ENCODE measurements at regions not wholly inside any gene's neighbourhood (a gene's known extent, or its start where the extent isn't known, plus 50 kb on each side); places are given as distances from the start of the nearest gene placed in this dataset.

DNA sequence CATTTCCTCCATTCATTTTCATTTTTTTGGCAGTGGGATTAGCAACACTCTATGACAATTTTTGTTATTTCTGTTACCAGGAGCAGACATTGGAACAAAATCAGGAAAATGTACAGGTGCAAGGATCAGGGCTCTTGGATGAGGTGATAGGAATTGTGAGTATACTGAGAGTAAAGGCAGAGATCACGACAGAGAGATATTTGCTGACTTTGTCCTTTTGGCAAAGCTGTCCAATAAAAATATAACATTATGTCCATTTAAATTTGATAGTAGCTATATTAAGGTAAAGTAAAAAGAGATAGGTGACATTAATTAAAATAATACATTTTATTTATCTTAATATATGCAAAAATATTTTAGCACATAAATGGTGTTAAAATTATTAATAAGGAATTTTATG is 373.1 kb upstream of the GNPDA2 start:
- Mint-ChIP-seq H3K36me3 (ENCODE audit: insufficient read depth) (no peaks in the 10 kb centered on the region), H3K4me1 (ENCODE audit: low read depth) (no peaks in the 10 kb centered on the region), H3K4me3 (no peak overlapping the region), H3K9me3 (peaks cover 14% of the 10 kb centered on the region), H3K27me3 (ENCODE audit: low read depth) (no peaks in the 10 kb centered on the region)
- no peak for DNase-seq
- ATAC-seq = no peak

DNA sequence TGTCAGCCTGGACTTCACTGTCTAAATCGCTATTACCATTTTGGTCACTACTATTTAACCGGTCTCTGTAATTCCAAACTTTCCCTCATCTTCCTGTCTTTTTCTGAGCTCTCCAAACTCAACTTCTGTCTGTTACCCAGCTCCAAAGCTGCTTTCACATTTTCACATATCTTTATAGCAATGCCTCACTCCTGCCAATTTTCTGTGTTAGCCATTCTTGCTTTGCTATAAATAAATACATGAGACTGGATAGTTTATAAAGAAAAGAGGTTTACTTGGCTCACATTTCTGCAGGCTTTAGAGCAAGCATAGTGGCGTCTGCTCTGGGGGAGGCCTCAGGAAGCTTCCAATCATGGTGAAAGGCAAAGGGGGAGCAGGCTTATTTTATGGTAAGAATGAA is 368.3 kb upstream of the GNPDA2 start:
- Mint-ChIP-seq H3K4me1 (ENCODE audit: low read depth) (no peaks in the 10 kb centered on the region), H3K9me3 (peaks cover 23% of the 10 kb centered on the region), H3K27me3 (ENCODE audit: low read depth) (no peaks in the 10 kb centered on the region), H3K4me3 (no peak overlapping the region), H3K36me3 (ENCODE audit: insufficient read depth) (no peaks in the 10 kb centered on the region)
- ATAC-seq = no peak
- DNase-seq = no peak

DNA sequence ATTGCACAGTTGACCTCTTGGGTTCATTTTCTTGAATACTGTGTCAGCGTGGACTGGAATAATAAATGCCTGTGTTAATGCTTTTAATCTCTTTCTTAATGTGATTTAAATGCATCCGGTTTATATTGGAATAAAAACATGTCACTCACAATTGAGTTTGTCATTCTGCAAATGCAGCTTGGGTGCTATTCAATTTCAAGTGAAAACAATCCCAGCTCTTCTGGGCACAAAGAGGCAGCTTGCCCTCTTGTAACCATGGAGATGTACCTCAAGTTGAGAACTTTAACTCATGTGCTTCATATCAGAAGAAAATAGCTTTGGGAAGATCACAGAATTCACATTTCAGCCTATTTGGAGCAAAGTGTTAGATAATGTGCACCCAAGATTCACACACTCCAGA is 355.7 kb upstream of the GNPDA2 start:
- Mint-ChIP-seq H3K9me3 (peaks cover 22% of the 10 kb centered on the region), H3K36me3 (ENCODE audit: insufficient read depth) (no peaks in the 10 kb centered on the region), H3K4me1 (ENCODE audit: low read depth) (no peaks in the 10 kb centered on the region), H3K27me3 (ENCODE audit: low read depth) (no peaks in the 10 kb centered on the region), H3K4me3 (no peak overlapping the region)
- DNase-seq (no peak), ATAC-seq (no peak)

DNA sequence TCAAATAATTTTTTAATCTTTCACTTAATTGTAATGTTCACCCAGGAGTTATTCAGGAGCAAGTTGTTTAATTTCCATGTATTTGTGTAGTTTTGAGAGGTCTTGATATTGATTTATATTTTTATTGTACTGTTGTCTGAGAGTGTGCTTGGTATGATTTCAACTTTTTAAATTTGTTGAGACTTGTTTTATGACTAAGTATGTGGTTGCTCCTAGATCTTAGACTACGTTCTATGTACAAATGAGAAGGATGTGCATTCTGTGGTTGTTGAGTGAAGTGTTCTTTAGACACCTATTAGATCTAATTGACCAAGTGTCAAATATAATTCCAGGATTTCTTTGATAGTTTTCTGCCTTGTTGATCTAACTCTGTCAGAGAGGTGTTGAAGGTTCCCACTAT is 353.3 kb upstream of the GNPDA2 start:
- Mint-ChIP-seq H3K27me3 (ENCODE audit: low read depth) (no peaks in the 10 kb centered on the region), H3K36me3 (ENCODE audit: insufficient read depth) (no peaks in the 10 kb centered on the region), H3K4me1 (ENCODE audit: low read depth) (no peaks in the 10 kb centered on the region), H3K4me3 (no peak overlapping the region), H3K9me3 (peaks cover 22% of the 10 kb centered on the region)
- ATAC-seq = no peak
- DNase-seq = no peak

DNA sequence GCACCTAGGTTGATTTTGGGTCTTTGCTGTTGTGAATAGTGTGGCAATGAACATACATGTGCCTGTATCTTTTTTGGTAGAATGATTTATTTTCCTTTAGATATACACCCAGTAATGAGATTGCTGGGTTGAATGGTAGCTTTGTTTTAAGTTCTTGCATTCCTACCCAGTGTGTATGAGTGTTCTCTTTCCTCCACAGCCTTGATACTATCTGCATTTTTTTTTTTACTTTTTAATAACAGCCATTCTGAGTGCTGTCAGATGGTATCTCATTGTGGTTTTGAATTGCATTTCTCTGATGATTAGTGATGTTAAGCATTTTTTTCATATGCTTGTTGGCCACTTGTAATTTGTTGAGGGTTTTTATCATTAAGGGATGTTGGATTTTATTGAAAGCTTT is 351.8 kb upstream of the GNPDA2 start:
- Mint-ChIP-seq H3K4me1 (ENCODE audit: low read depth) (no peaks in the 10 kb centered on the region), H3K27me3 (ENCODE audit: low read depth) (no peaks in the 10 kb centered on the region), H3K4me3 (no peak overlapping the region), H3K36me3 (ENCODE audit: insufficient read depth) (no peaks in the 10 kb centered on the region), H3K9me3 (peaks cover 22% of the 10 kb centered on the region)
- no peak for DNase-seq
- no peak for ATAC-seq

DNA sequence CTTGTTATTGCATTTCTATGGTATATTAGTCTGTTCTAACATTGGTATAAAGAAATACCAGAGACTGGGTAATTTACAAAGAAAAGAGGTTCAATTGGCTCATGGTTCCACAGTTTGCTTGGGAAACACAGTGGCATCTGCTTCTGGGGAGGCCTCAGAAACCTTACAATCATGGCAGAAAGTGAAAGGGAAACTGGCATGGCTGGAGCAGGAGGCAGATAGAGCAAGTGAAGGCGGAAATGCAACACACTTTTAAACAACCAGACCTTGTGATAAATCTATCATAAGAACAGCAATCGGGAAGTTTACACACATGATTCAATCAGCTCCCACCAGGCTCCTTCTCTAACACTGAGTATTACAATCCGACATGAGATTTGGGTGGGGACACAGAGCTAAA is 346.6 kb upstream of the GNPDA2 start:
- Mint-ChIP-seq H3K9me3 (peaks cover 14% of the 10 kb centered on the region), H3K4me1 (ENCODE audit: low read depth) (no peaks in the 10 kb centered on the region), H3K27me3 (ENCODE audit: low read depth) (no peaks in the 10 kb centered on the region), H3K4me3 (no peak overlapping the region), H3K36me3 (ENCODE audit: insufficient read depth) (no peaks in the 10 kb centered on the region)
- DNase-seq (no peak), ATAC-seq (no peak)

DNA sequence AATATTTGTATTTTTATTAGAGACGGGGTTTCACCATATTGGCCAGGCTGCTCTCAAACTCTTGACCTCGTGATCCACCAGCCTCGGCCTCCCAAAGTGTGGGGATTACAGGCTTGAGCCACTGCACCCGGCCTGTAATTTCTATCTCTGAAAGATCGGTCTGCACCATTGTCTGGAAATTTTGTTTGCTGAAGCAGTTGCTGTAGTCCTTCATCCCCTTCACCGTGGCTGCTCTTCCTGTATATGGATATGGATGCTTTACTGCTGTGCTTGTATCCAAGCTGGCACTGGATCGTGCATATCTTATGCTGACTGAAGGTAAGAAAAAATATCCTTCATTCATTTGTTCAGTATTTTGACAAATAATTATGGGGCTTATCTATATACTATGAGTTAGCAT is 338.4 kb upstream of the GNPDA2 start:
- no peaks in the 10 kb centered on the region for H3K36me3 Mint-ChIP-seq (ENCODE audit: insufficient read depth)
- H3K4me3 Mint-ChIP-seq = no peak overlapping the region
- DNase-seq (no peak), ATAC-seq (no peak)
- H3K9me3 Mint-ChIP-seq = peaks cover 27% of the 10 kb centered on the region
- no peaks in the 10 kb centered on the region for H3K27me3 Mint-ChIP-seq (ENCODE audit: low read depth)
- H3K4me1 Mint-ChIP-seq (ENCODE audit: low read depth) = no peaks in the 10 kb centered on the region

DNA sequence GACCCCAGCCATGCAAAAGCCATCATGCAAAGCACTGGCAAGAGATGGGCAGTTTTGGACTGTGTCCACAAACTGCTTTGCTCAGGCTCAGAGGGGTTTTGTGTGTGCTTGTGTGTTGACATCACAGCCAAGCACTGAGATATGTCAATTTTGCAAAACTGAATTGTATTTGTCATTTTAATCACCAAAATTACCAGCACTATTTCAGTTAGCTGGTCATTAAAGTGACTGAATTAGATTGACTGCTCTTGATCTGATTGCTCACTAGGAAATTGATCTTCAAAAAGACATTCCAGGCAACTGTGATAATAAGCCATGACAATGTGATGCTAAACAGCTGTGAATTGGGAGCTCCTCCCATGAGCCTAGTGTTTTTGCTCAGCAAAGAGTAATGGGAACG is 337.3 kb upstream of the GNPDA2 start:
- H3K9me3 Mint-ChIP-seq = peaks cover 21% of the 10 kb centered on the region
- ATAC-seq (no peak), DNase-seq (no peak)
- no peak overlapping the region for H3K4me3 Mint-ChIP-seq
- no peaks in the 10 kb centered on the region for H3K36me3 Mint-ChIP-seq (ENCODE audit: insufficient read depth)
- H3K27me3 Mint-ChIP-seq (ENCODE audit: low read depth) = no peaks in the 10 kb centered on the region
- no peaks in the 10 kb centered on the region for H3K4me1 Mint-ChIP-seq (ENCODE audit: low read depth)

DNA sequence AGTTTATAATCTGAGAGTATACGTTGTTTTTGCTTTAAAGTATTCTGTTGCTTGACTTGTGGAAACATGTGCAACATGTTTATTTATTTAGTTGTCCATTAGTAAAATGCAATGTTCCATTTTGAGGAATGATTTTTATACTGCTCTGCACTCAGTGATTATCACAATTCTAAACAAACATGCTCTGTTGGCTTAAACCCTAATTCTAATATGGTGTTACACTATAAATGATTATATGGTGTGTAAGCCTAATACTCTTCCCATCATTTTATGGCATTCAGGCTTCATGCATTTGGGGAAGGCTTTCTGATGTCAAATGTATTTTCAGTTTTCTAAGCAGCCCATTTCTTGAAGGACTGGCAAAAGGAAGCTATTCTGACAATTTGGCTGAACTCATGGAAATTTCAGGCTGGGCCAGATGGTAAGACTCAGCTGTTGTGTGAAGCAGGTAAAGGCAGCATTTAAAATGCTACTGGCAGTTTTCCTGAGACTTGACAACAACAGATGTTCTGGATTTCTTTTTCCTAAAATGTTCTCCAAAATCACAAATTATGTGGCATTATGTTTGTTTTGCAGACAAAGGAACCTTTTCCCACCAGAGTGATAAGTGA is 336.7 kb upstream of the GNPDA2 start:
- H3K4me3 Mint-ChIP-seq = no peak overlapping the region
- DNase-seq = no peak
- H3K4me1 Mint-ChIP-seq (ENCODE audit: low read depth) = no peaks in the 10 kb centered on the region
- peaks cover 20% of the 10 kb centered on the region for H3K9me3 Mint-ChIP-seq
- H3K36me3 Mint-ChIP-seq (ENCODE audit: insufficient read depth) = no peaks in the 10 kb centered on the region
- no peak for ATAC-seq
- H3K27me3 Mint-ChIP-seq (ENCODE audit: low read depth) = no peaks in the 10 kb centered on the region

DNA sequence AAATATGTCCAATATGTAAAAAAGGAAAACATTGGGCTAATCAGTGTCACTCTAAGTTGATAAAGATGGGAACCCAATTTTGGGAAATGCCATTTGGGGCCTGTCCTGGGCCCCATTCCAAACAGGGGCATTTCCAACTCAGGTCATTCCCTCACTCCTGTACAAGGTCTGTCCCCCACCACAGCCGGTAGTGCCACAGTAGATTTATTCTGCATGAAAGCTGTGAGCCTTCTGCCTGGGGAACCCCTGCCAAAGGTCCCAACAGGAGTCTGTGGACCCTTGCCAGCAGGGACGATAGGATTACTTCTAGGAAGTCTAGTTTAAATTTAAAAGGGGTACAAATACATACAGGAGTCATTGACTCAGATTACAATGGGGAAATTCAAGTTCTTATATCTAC is 317.6 kb upstream of the GNPDA2 start:
- no peak for ATAC-seq
- Mint-ChIP-seq H3K27me3 (ENCODE audit: low read depth) (no peaks in the 10 kb centered on the region), H3K4me3 (no peak overlapping the region), H3K4me1 (ENCODE audit: low read depth) (no peaks in the 10 kb centered on the region), H3K9me3 (peaks cover 18% of the 10 kb centered on the region), H3K36me3 (ENCODE audit: insufficient read depth) (no peaks in the 10 kb centered on the region)
- DNase-seq = no peak

DNA sequence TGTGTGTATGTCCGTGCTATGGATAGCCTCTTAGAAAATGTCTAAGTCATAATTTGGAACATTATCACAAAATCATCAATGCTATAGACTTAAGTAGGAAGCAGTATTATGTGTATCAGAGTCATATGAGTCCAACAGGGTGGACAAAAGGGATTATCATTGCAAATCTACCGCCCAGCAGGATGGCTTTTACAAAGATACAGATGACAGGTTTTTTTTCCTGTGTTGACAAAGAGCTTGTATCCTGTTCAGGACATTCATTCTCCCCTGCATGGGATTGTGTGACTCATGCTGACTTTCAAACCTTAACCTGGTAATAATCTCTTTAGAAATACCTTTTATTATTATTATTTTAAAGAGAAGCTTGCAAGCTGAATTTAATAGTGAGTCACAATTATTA is 310.3 kb upstream of the GNPDA2 start:
- H3K27me3 Mint-ChIP-seq (ENCODE audit: low read depth) = no peaks in the 10 kb centered on the region
- peaks cover 8% of the 10 kb centered on the region for H3K9me3 Mint-ChIP-seq
- H3K4me1 Mint-ChIP-seq (ENCODE audit: low read depth) = no peaks in the 10 kb centered on the region
- no peak for DNase-seq
- no peaks in the 10 kb centered on the region for H3K36me3 Mint-ChIP-seq (ENCODE audit: insufficient read depth)
- no peak overlapping the region for H3K4me3 Mint-ChIP-seq
- ATAC-seq = no peak

DNA sequence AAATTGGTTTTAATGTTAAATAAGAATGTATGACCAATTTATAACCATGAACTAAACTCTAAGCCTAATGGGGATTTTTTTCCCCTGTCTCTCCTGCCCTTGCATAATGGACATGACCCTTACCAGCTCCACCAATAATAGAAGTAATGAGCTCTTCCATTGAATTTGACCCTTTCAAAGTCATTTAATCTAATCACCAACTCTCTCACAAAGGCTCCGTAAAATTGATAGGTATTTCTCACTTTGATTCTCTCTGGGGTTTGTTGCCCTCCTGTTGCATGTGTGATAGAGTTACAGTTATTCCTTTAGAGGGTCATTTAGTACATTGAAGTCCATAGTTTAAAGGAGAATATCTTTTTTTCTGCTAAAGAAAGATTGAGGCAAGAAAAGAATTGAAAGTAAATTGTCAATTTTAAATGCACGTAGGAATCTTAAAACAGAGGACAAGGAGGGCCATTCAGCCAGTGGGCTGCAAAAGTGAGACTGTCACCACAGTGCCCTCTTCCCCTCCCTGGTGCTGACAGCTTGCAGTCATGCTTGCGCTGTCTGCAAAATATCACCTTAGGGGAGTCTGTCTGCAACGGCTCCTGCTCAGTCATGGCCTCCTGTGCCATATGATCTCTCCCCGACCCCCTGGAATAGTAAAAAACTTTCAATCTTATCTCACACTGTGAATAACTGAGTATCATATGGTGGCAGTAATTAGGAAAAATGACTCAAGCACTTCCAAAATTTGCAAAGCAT is 307.5 kb upstream of the GNPDA2 start:
- Mint-ChIP-seq H3K27me3 (ENCODE audit: low read depth) (no peaks in the 10 kb centered on the region), H3K9me3 (peaks cover 8% of the 10 kb centered on the region), H3K36me3 (ENCODE audit: insufficient read depth) (no peaks in the 10 kb centered on the region), H3K4me1 (ENCODE audit: low read depth) (no peaks in the 10 kb centered on the region), H3K4me3 (no peak overlapping the region)
- ATAC-seq = no peak
- DNase-seq = no peak

DNA sequence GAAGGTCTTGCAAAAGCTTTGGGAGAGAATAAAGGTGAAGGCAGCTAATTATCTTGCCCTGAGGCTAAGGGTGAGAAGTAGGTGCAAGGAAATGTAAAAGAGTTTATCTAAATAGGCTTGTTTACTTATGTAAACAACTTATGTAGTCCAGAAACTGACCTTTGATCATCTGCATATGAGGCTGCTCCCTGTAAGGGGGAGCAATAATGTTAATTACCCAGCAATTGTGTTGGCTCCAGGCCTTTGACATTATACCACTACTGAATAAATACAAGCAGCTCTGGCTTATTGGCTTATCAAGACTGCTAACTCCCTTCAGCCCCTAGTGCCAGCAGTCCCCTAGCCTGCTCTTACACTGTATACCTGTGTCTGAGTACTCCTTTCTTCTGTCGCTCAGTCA is 303.7 kb upstream of the GNPDA2 start:
- Mint-ChIP-seq H3K9me3 (peaks cover 12% of the 10 kb centered on the region), H3K27me3 (ENCODE audit: low read depth) (no peaks in the 10 kb centered on the region), H3K4me3 (no peak overlapping the region), H3K4me1 (ENCODE audit: low read depth) (no peaks in the 10 kb centered on the region), H3K36me3 (ENCODE audit: insufficient read depth) (no peaks in the 10 kb centered on the region)
- ATAC-seq (no peak), DNase-seq (no peak)

DNA sequence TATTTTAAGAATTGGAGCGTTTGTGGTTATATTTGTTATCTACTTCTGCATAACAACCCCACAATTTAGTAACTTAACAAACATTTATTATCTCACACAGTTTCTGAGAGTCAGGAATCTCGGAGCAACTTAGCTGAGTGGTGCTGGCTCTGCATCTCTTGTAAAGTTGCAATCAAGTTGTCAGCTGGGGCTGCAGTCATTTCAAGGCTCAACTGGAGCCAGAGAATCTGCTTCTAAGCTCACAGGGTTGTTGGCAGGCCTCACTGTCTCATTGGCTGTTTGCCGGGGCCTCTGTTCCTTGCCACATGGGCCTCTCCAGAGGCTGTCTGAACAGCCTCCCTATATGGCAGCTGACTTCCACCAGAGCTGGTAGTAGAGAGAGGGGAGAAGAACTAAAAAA is 281.2 kb upstream of the GNPDA2 start:
- no peak for DNase-seq
- no peak overlapping the region for H3K4me3 Mint-ChIP-seq
- no peaks in the 10 kb centered on the region for H3K27me3 Mint-ChIP-seq (ENCODE audit: low read depth)
- H3K4me1 Mint-ChIP-seq (ENCODE audit: low read depth) = no peaks in the 10 kb centered on the region
- no peak for ATAC-seq
- H3K36me3 Mint-ChIP-seq (ENCODE audit: insufficient read depth) = no peaks in the 10 kb centered on the region
- peaks cover 6% of the 10 kb centered on the region for H3K9me3 Mint-ChIP-seq

DNA sequence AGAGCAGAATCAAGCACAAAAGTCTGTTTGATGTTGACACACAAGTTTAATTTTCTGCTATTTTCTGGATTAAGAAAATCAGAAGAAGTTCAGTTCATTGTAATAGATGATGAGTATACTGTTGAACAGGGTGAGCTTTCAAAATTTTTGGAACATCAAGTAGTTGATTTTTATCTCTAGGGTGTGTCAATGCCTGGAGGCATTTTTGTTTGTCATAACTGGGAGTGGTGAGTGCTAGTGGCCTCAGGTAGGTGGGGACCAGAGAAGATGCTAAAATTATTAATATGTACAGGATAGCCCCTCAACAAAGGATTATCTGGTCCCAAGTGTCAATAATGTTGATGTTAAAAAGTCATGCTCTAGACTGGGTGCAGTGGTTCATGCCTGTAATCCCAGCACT is 279.7 kb upstream of the GNPDA2 start:
- Mint-ChIP-seq H3K27me3 (ENCODE audit: low read depth) (no peaks in the 10 kb centered on the region), H3K4me3 (no peak overlapping the region), H3K36me3 (ENCODE audit: insufficient read depth) (no peaks in the 10 kb centered on the region), H3K4me1 (ENCODE audit: low read depth) (no peaks in the 10 kb centered on the region), H3K9me3 (peaks cover 10% of the 10 kb centered on the region)
- DNase-seq (no peak), ATAC-seq (no peak)

Data from activated T-cell treated with anti-CD3 and anti-CD28 coated beads, Interleukin-2, amount 50 U/mL, for 4 hours (primary cell).